Sigmoid colon (tissue), 6 donors: ENCODE measurements at regions not wholly inside any gene's neighbourhood (a gene's known extent, or its start where the extent isn't known, plus 50 kb on each side); places are given as distances from the start of the nearest gene placed in this dataset.

ENCODE experiments used
- DNase-seq: peaks from one replicate; pipeline ENCODE4 v3.0.0-alpha.2; 2019
- H3K27ac ChIP-seq, 4 donors: fragments of 200-600 bp; sonication (generic); one replicate each; pipeline ENCODE4 v1.5.1; 2016 to 2019; ENCODE audit warnings: mild to moderate bottlenecking in 1 of 4
- H3K27me3 ChIP-seq, 3 donors: fragments of 200-600 bp; sonication (generic); one replicate each; pipeline ENCODE4 v1.5.1; 2019; ENCODE audit warnings: mild to moderate bottlenecking in 1 of 3
- H3K36me3 ChIP-seq, 4 donors: fragments of 200-600 bp; sonication (generic); one replicate each; pipeline ENCODE4 v1.5.1; 2016 to 2019
- H3K4me1 ChIP-seq, 4 donors: fragments of 200-600 bp; sonication (generic); one replicate each; pipeline ENCODE4 v1.5.1; 2017 to 2019
- H3K4me3 ChIP-seq, 4 donors: fragments of 200-600 bp; sonication (generic); one replicate each; pipeline ENCODE4 v1.5.1; 2017 to 2019; ENCODE audit warnings: mild to moderate bottlenecking in 2 of 4, moderate library complexity in 1 of 4
- H3K9me3 ChIP-seq, 4 donors: fragments of 200-600 bp in 3 of 4; sonication (generic) in 3 of 4; one replicate each; pipeline versions ENCODE4 v1.5.1 to v1.6.1; 2013 to 2019
- CTCF ChIP-seq, 4 experiments: fragments of 450-650 bp in 3 of 4; fragments of 200-600 bp in 1 of 4; IDR thresholded peaks; one replicate each; pipeline ENCODE4 v1.5.1; 2016 to 2019; ENCODE audit warnings: antibody characterized with exemption in 4 of 4, mild to moderate bottlenecking in 3 of 4, moderate library complexity in 2 of 4
- EP300 ChIP-seq, 4 donors: sonication (generic); formaldehyde crosslinking; IDR thresholded peaks; one replicate each; pipeline ENCODE4 v1.6.1; 2017; ENCODE audit warnings: antibody characterized with exemption in 4 of 4
- POLR2A ChIP-seq, 2 donors: fragments of 450-650 bp; IDR thresholded peaks; one replicate each; pipeline ENCODE4 v1.6.1; 2016; ENCODE audit warnings: antibody characterized with exemption in 2 of 2, mild to moderate bottlenecking in 2 of 2, moderate library complexity in 2 of 2
- POLR2AphosphoS5 ChIP-seq, 4 donors: sonication (generic); formaldehyde crosslinking; IDR thresholded peaks; one replicate each; pipeline ENCODE4 v1.6.1; 2017; ENCODE audit warnings: antibody characterized with exemption in 4 of 4
- WGBS, 2 donors: extraction: QIAGEN DNeasy Blood & Tissue Kit; methylation state at CpG; one replicate each; pipeline ENCODE4 v1.1.7; 2013; 5-methylcytosine and 5-hydroxymethylcytosine counted together
- intact Hi-C: fragments of 100-400 bp; cut with DNase I; formaldehyde crosslinking; loops from one replicate; pipeline ENCODE4 v1.15.1; 2023
- donor health status: healthy with polysubstance abuse.
- donor health status: healthy.

- Histone ChIP-seq H3K36me3 (no peaks in the 10 kb centered on the region), H3K4me1 (no peaks in the 10 kb centered on the region), H3K27me3 (no peaks in the 10 kb centered on the region), H3K27ac (no peak overlapping the region), H3K9me3 (no peaks in the 10 kb centered on the region), H3K4me3 (no peak overlapping the region)
- WGBS, 2 donors = 53 to 73% methylated on average over 3 of the region's 3 CpGs
- intact Hi-C loops = no loop called here
- TF ChIP-seq EP300 (IDR thresholded peaks at IDR 0.05) = no peak
- TF ChIP-seq CTCF (IDR thresholded peaks at IDR 0.05) = no peak
- no peak for TF ChIP-seq POLR2A (IDR thresholded peaks at IDR 0.05)
- TF ChIP-seq POLR2AphosphoS5 (IDR thresholded peaks at IDR 0.05) = no peak
- no peak for DNase-seq
Observed at GRCh38 chr13:107767119-107767518, 448.2 kb downstream of the LIG4 start.

GRCh38 chr13:107765724-107766401, 449.5 kb downstream of the LIG4 start:
- no peaks in the 10 kb centered on the region for H3K36me3 ChIP-seq
- H3K27me3 ChIP-seq = no peaks in the 10 kb centered on the region
- intact Hi-C loops = no loop called here
- no peaks in the 10 kb centered on the region for H3K9me3 ChIP-seq
- TF ChIP-seq EP300 (IDR thresholded peaks at IDR 0.05) (no peak), POLR2AphosphoS5 (IDR thresholded peaks at IDR 0.05) (no peak), CTCF (IDR thresholded peaks at IDR 0.05) (no peak), POLR2A (IDR thresholded peaks at IDR 0.05) (no peak)
- H3K4me3 ChIP-seq = no peak overlapping the region
- no peak overlapping the region for H3K27ac ChIP-seq
- DNase-seq = no peak
- WGBS, 2 donors = 54 to 55% methylated on average over 6 of the region's 6 CpGs
- no peaks in the 10 kb centered on the region for H3K4me1 ChIP-seq

GRCh38 chr13:107764046-107764445, 451.3 kb downstream of the LIG4 start:
- no peaks in the 10 kb centered on the region for H3K9me3 ChIP-seq
- no peak for DNase-seq
- TF ChIP-seq CTCF (IDR thresholded peaks at IDR 0.05) = no peak
- TF ChIP-seq POLR2A (IDR thresholded peaks at IDR 0.05) = no peak
- TF ChIP-seq POLR2AphosphoS5 (IDR thresholded peaks at IDR 0.05) = no peak
- no peak for TF ChIP-seq EP300 (IDR thresholded peaks at IDR 0.05)
- no peaks in the 10 kb centered on the region for H3K36me3 ChIP-seq
- 35 to 88% methylated on average over 1 of the region's 1 CpG for WGBS, 2 donors
- H3K4me1 ChIP-seq = no peaks in the 10 kb centered on the region
- intact Hi-C loops = no loop called here
- H3K27ac ChIP-seq = no peak overlapping the region
- H3K27me3 ChIP-seq = no peaks in the 10 kb centered on the region
- no peak overlapping the region for H3K4me3 ChIP-seq

GRCh38 chr13:107753748-107754147, 461.6 kb downstream of the LIG4 start:
- no peaks in the 10 kb centered on the region for H3K4me1 ChIP-seq
- no peaks in the 10 kb centered on the region for H3K36me3 ChIP-seq
- no peak overlapping the region for H3K4me3 ChIP-seq
- TF ChIP-seq CTCF (IDR thresholded peaks at IDR 0.05) = no peak
- no peak for TF ChIP-seq POLR2AphosphoS5 (IDR thresholded peaks at IDR 0.05)
- no peak for TF ChIP-seq POLR2A (IDR thresholded peaks at IDR 0.05)
- TF ChIP-seq EP300 (IDR thresholded peaks at IDR 0.05) = no peak
- 32 to 52% methylated on average over 3 of the region's 3 CpGs for WGBS, 2 donors
- H3K9me3 ChIP-seq = no peaks in the 10 kb centered on the region
- intact Hi-C loops = no loop called here
- no peaks in the 10 kb centered on the region for H3K27me3 ChIP-seq
- no peak for DNase-seq
- no peak overlapping the region for H3K27ac ChIP-seq

- no peaks in the 10 kb centered on the region for H3K27me3 ChIP-seq
- intact Hi-C loops = no loop called here
- WGBS, 2 donors = 85 to 88% methylated on average over 4 of the region's 4 CpGs
- DNase-seq = no peak
- no peak overlapping the region for H3K27ac ChIP-seq
- no peaks in the 10 kb centered on the region for H3K4me1 ChIP-seq
- no peaks in the 10 kb centered on the region for H3K36me3 ChIP-seq
- TF ChIP-seq POLR2AphosphoS5 (IDR thresholded peaks at IDR 0.05) = no peak
- no peak for TF ChIP-seq POLR2A (IDR thresholded peaks at IDR 0.05)
- no peak for TF ChIP-seq CTCF (IDR thresholded peaks at IDR 0.05)
- no peak for TF ChIP-seq EP300 (IDR thresholded peaks at IDR 0.05)
- no peak overlapping the region for H3K4me3 ChIP-seq
- no peaks in the 10 kb centered on the region for H3K9me3 ChIP-seq
Observed at GRCh38 chr13:107753291-107753690, 462.0 kb downstream of the LIG4 start.
